Activated CD8-positive, alpha-beta T cell treated with anti-CD3 and anti-CD28 coated beads, Interleukin-2, amount 10 ng/mL, durations not matched to agents 7 days and 5 days (primary cell): ENCODE measurements at regions not wholly inside any gene's neighbourhood (a gene's known extent, or its start where the extent isn't known, plus 50 kb on each side); places are given as distances from the start of the nearest gene placed in this dataset.

ENCODE experiments used
- ATAC-seq: fragments of 150-1000 bp; cut with Tn5 transposase; one replicate; pipeline ENCODE4 v1.10.0; 2021; ENCODE audit warnings: moderate library complexity
- CTCF ChIA-PET: fragments of 350-600 bp; sonication (Branson Sonifier 250); formaldehyde crosslinking; loops from one replicate; lab custom pipeline; 2021; ENCODE audit warnings: antibody characterized with exemption; lab: Charles Lee
- POLR2A ChIA-PET: fragments of 350-600 bp; sonication (Branson Sonifier 250); formaldehyde crosslinking; loops from one replicate; lab custom pipeline; 2021; ENCODE audit warnings: antibody characterized with exemption; lab: Charles Lee
- DNase-seq: peaks from one replicate; pipeline ENCODE4 v3.0.0-alpha.2; 2020
- H3K27ac Mint-ChIP-seq: one replicate; pipeline ENCODE4 v1.8.0; 2021; ENCODE audit warnings: mild to moderate bottlenecking, mixed read lengths
- H3K27me3 Mint-ChIP-seq: one replicate; pipeline ENCODE4 v1.8.0; 2021; ENCODE audit warnings: low read depth, mixed read lengths
- H3K36me3 Mint-ChIP-seq: one replicate; pipeline ENCODE4 v1.8.0; 2021; ENCODE audit warnings: low read depth, mixed read lengths
- H3K4me1 Mint-ChIP-seq: one replicate; pipeline ENCODE4 v1.8.0; 2021; ENCODE audit warnings: low read depth, mixed read lengths
- H3K4me3 Mint-ChIP-seq: one replicate; pipeline ENCODE4 v1.8.0; 2021; ENCODE audit warnings: mild to moderate bottlenecking, mixed read lengths
- H3K9me3 Mint-ChIP-seq: one replicate; pipeline ENCODE4 v1.8.0; 2022; ENCODE audit warnings: mixed read lengths; ENCODE audit not compliant: insufficient read depth

GRCh38 chr14:65993103-65993502 is 493.1 kb upstream of the CCDC196 start:
- CTCF ChIA-PET = interaction anchor here (0.9 kb wide), 1 partner anchor 32 kb away, joined by 3 read pairs; no protein-coding TSS in a partner anchor
- H3K4me1 Mint-ChIP-seq = peaks cover 28% of the 10 kb centered on the region
- POLR2A ChIA-PET = interaction anchor here (0.7 kb wide), 1 partner anchor 665 kb away, joined by 3 read pairs; no protein-coding TSS in a partner anchor

GRCh38 chr14:65993996-65994395 is 492.2 kb upstream of the CCDC196 start:
- H3K4me3 Mint-ChIP-seq = no peak overlapping the region
- ChIA-PET POLR2A (no interaction called here), CTCF (interaction anchor here (0.9 kb wide), 1 partner anchor 33 kb away, joined by 3 read pairs; no protein-coding TSS in a partner anchor)
- DNase-seq (no peak), ATAC-seq (no peak)
- H3K27ac Mint-ChIP-seq = no peak overlapping the region
- H3K9me3 Mint-ChIP-seq = peaks cover 14% of the 10 kb centered on the region
- H3K4me1 Mint-ChIP-seq = peaks cover 28% of the 10 kb centered on the region
- no peaks in the 10 kb centered on the region for H3K27me3 Mint-ChIP-seq
- H3K36me3 Mint-ChIP-seq = peaks cover 3% of the 10 kb centered on the region

More at GRCh38 chr14:65993103-65993502, 493.1 kb upstream of the CCDC196 start:
- DNase-seq = no peak
- peaks cover 7% of the 10 kb centered on the region for H3K9me3 Mint-ChIP-seq
- no peak overlapping the region for H3K4me3 Mint-ChIP-seq
- ATAC-seq = no peak
- peaks cover 1% of the 10 kb centered on the region for H3K36me3 Mint-ChIP-seq
- no peak overlapping the region for H3K27ac Mint-ChIP-seq
- H3K27me3 Mint-ChIP-seq = no peaks in the 10 kb centered on the region

- Mint-ChIP-seq H3K27ac (no peak overlapping the region), H3K4me1 (peaks cover 20% of the 10 kb centered on the region), H3K36me3 (peaks cover 3% of the 10 kb centered on the region), H3K4me3 (no peak overlapping the region), H3K9me3 (peaks cover 28% of the 10 kb centered on the region), H3K27me3 (peaks cover 4% of the 10 kb centered on the region)
- POLR2A ChIA-PET = no interaction called here
- CTCF ChIA-PET = interaction anchor here (1.5 kb wide), 1 partner anchor 37 kb away, joined by 4 read pairs; no protein-coding TSS in a partner anchor
- DNase-seq = no peak
- ATAC-seq = no peak
Measured at GRCh38 chr14:65997347-65997746, 488.8 kb upstream of the CCDC196 start.

- CTCF ChIA-PET = no interaction called here
- Mint-ChIP-seq H3K4me1 (peaks cover 9% of the 10 kb centered on the region), H3K36me3 (peaks cover 3% of the 10 kb centered on the region), H3K9me3 (peaks cover 22% of the 10 kb centered on the region), H3K27me3 (peaks cover 15% of the 10 kb centered on the region), H3K4me3 (no peak overlapping the region), H3K27ac (no peak overlapping the region)
- ATAC-seq (no peak), DNase-seq (no peak)
- POLR2A ChIA-PET = no interaction called here
Measured at GRCh38 chr14:65999865-66000264, 486.3 kb upstream of the CCDC196 start.

- CTCF ChIA-PET = no interaction called here
- Mint-ChIP-seq H3K4me3 (no peak overlapping the region), H3K9me3 (peaks cover 22% of the 10 kb centered on the region), H3K4me1 (peaks cover 9% of the 10 kb centered on the region), H3K27me3 (peaks cover 15% of the 10 kb centered on the region), H3K27ac (no peak overlapping the region), H3K36me3 (peaks cover 3% of the 10 kb centered on the region)
- ATAC-seq (no peak), DNase-seq (no peak)
- POLR2A ChIA-PET = no interaction called here
Measured at GRCh38 chr14:66000766-66001165, 485.4 kb upstream of the CCDC196 start.

- no peak overlapping the region for H3K4me3 Mint-ChIP-seq
- H3K27me3 Mint-ChIP-seq = peaks cover 17% of the 10 kb centered on the region
- no peak for DNase-seq
- H3K4me1 Mint-ChIP-seq = peaks cover 9% of the 10 kb centered on the region
- POLR2A ChIA-PET = no interaction called here
- H3K36me3 Mint-ChIP-seq = peaks cover 3% of the 10 kb centered on the region
- CTCF ChIA-PET = no interaction called here
- peaks cover 22% of the 10 kb centered on the region for H3K9me3 Mint-ChIP-seq
- no peak for ATAC-seq
- no peak overlapping the region for H3K27ac Mint-ChIP-seq
Measured at GRCh38 chr14:66001356-66001755, 484.8 kb upstream of the CCDC196 start.

GRCh38 chr14:66003082-66003730 is 483.0 kb upstream of the CCDC196 start:
- no peak overlapping the region for H3K4me3 Mint-ChIP-seq

GRCh38 chr14:66005900-66006434 is 480.2 kb upstream of the CCDC196 start:
- peaks cover 26% of the 10 kb centered on the region for H3K27me3 Mint-ChIP-seq
- ChIA-PET POLR2A (no interaction called here), CTCF (interaction anchor here (0.9 to 1.0 kb wide), 2 partner anchors 15 to 181 kb away, joined by 3 read pairs; no protein-coding TSS in a partner anchor)
- no peaks in the 10 kb centered on the region for H3K36me3 Mint-ChIP-seq
- no peak overlapping the region for H3K4me3 Mint-ChIP-seq
- no peak for DNase-seq
- peaks cover 4% of the 10 kb centered on the region for H3K9me3 Mint-ChIP-seq
- peaks cover 4% of the 10 kb centered on the region for H3K4me1 Mint-ChIP-seq
- no peak for ATAC-seq
- H3K27ac Mint-ChIP-seq = no peak overlapping the region

More at GRCh38 chr14:66003082-66003730, 483.0 kb upstream of the CCDC196 start:
- DNase-seq (no peak), ATAC-seq (no peak)
- H3K9me3 Mint-ChIP-seq = peaks cover 19% of the 10 kb centered on the region
- peaks cover under 1% of the 10 kb centered on the region for H3K36me3 Mint-ChIP-seq
- H3K4me1 Mint-ChIP-seq = peaks cover 9% of the 10 kb centered on the region
- peaks cover 26% of the 10 kb centered on the region for H3K27me3 Mint-ChIP-seq
- no peak overlapping the region for H3K27ac Mint-ChIP-seq
- CTCF ChIA-PET = no interaction called here
- POLR2A ChIA-PET = no interaction called here

GRCh38 chr14:66008631-66009030 is 477.5 kb upstream of the CCDC196 start:
- Mint-ChIP-seq H3K36me3 (no peaks in the 10 kb centered on the region), H3K27me3 (peaks cover 19% of the 10 kb centered on the region), H3K9me3 (no peaks in the 10 kb centered on the region), H3K4me1 (peaks cover 4% of the 10 kb centered on the region), H3K4me3 (no peak overlapping the region), H3K27ac (no peak overlapping the region)
- no peak for ATAC-seq
- CTCF ChIA-PET = interaction anchor here (0.7 to 1.4 kb wide), 2 partner anchors 184 to 918 kb away, joined by 3 to 4 read pairs; no protein-coding TSS in a partner anchor
- POLR2A ChIA-PET = no interaction called here
- no peak for DNase-seq

GRCh38 chr14:66009089-66009488 is 477.1 kb upstream of the CCDC196 start:
- H3K4me1 Mint-ChIP-seq = peaks cover 4% of the 10 kb centered on the region
- H3K27ac Mint-ChIP-seq = no peak overlapping the region
- no peaks in the 10 kb centered on the region for H3K36me3 Mint-ChIP-seq
- DNase-seq (no peak), ATAC-seq (no peak)
- H3K4me3 Mint-ChIP-seq = no peak overlapping the region
- POLR2A ChIA-PET = no interaction called here
- H3K9me3 Mint-ChIP-seq = no peaks in the 10 kb centered on the region
- CTCF ChIA-PET = interaction anchor here (0.7 to 1.4 kb wide), 2 partner anchors 185 to 917 kb away, joined by 3 to 4 read pairs; no protein-coding TSS in a partner anchor
- peaks cover 19% of the 10 kb centered on the region for H3K27me3 Mint-ChIP-seq

- peaks cover 14% of the 10 kb centered on the region for H3K27me3 Mint-ChIP-seq
- no peak overlapping the region for H3K27ac Mint-ChIP-seq
- no peak overlapping the region for H3K4me3 Mint-ChIP-seq
- ATAC-seq = no peak
- H3K36me3 Mint-ChIP-seq = no peaks in the 10 kb centered on the region
- no peaks in the 10 kb centered on the region for H3K4me1 Mint-ChIP-seq
- POLR2A ChIA-PET = no interaction called here
- no peak for DNase-seq
- CTCF ChIA-PET = interaction anchor here (1.1 kb wide), 1 partner anchor 186 kb away, joined by 3 read pairs; no protein-coding TSS in a partner anchor
- H3K9me3 Mint-ChIP-seq = no peaks in the 10 kb centered on the region
Measured at GRCh38 chr14:66010695-66011094, 475.5 kb upstream of the CCDC196 start.

GRCh38 chr14:66011855-66012254 is 474.3 kb upstream of the CCDC196 start:
- no peak overlapping the region for H3K4me3 Mint-ChIP-seq
- no peaks in the 10 kb centered on the region for H3K4me1 Mint-ChIP-seq
- H3K36me3 Mint-ChIP-seq = no peaks in the 10 kb centered on the region
- no peaks in the 10 kb centered on the region for H3K9me3 Mint-ChIP-seq
- DNase-seq (no peak), ATAC-seq (no peak)
- ChIA-PET CTCF (no interaction called here), POLR2A (no interaction called here)
- H3K27me3 Mint-ChIP-seq = peaks cover 12% of the 10 kb centered on the region
- no peak overlapping the region for H3K27ac Mint-ChIP-seq
